ENCODE measurements at regions not wholly inside any gene's neighbourhood (a gene's known extent, or its start where the extent isn't known, plus 50 kb on each side); places are given as distances from the start of the nearest gene placed in this dataset.

- ATAC-seq (no peak), FAIRE-seq (no peak), DNase-seq (ENCODE audit: low spot score) (no peak)
- Histone ChIP-seq H3K27ac (ENCODE audit: extremely low read length, insufficient read depth, low read length) (no peak overlapping the region), H3K79me2 (ENCODE audit: insufficient read depth, low read length) (no peaks in the 10 kb centered on the region), H3K4me1 (ENCODE audit: insufficient read depth, low read length) (no peaks in the 10 kb centered on the region), H3K4me3 (replicated peaks in 1 of 3; ENCODE audit: insufficient read depth in 1 of 3, low read depth in 2 of 3, low read length in 3 of 3) (no peak overlapping the region), H3K36me3 (replicated peaks in 1 of 2; ENCODE audit: control insufficient read depth in 1 of 2, insufficient read depth in 2 of 2, low read length in 2 of 2) (no peaks in the 10 kb centered on the region), H3K27me3 (ENCODE audit: control insufficient read depth in 1 of 2, insufficient read depth in 2 of 2, low read length in 2 of 2) (no peaks in the 10 kb centered on the region), H4K20me1 (ENCODE audit: insufficient read depth, low read length) (no peaks in the 10 kb centered on the region), H3K9ac (ENCODE audit: insufficient read depth, low read depth, low read length) (no peak overlapping the region), H3K4me2 (ENCODE audit: low read depth, low read length) (no peak overlapping the region), H3K9me3 (ENCODE audit: low read length) (peaks cover 8% of the 10 kb centered on the region), H2AFZ (ENCODE audit: low read length) (no peak overlapping the region)
- no TSS peak for BruUV-seq (replicated peaks)
- TF ChIP-seq CTCF (CRISPR knock-in tag; IDR thresholded peaks at IDR 0.05) (no peak), ZFP37 (CRISPR knock-in tag; IDR thresholded peaks at IDR 0.05; ENCODE audit: borderline replicate concordance) (no peak), PRMT3 (CRISPR knock-in tag; IDR thresholded peaks at IDR 0.05; ENCODE audit: borderline replicate concordance, low read depth) (no peak), ZNF737 (CRISPR knock-in tag; IDR thresholded peaks at IDR 0.05; ENCODE audit: borderline replicate concordance) (no peak), ZC3H4 (CRISPR knock-in tag; IDR thresholded peaks at IDR 0.05; ENCODE audit: borderline replicate concordance) (no peak), ATF7-NPFF (CRISPR knock-in tag; IDR thresholded peaks at IDR 0.05; ENCODE audit: low read depth) (no peak), ZBTB3 (CRISPR knock-in tag; IDR thresholded peaks at IDR 0.05; ENCODE audit: borderline replicate concordance, low read depth) (no peak), ZNF280D (CRISPR knock-in tag; IDR thresholded peaks at IDR 0.05) (no peak), IKZF4 (CRISPR knock-in tag; IDR thresholded peaks at IDR 0.05; ENCODE audit: borderline replicate concordance, low read depth, not compliant biosample characterization) (no peak)
- TF ChIP-seq, protein P1, sequence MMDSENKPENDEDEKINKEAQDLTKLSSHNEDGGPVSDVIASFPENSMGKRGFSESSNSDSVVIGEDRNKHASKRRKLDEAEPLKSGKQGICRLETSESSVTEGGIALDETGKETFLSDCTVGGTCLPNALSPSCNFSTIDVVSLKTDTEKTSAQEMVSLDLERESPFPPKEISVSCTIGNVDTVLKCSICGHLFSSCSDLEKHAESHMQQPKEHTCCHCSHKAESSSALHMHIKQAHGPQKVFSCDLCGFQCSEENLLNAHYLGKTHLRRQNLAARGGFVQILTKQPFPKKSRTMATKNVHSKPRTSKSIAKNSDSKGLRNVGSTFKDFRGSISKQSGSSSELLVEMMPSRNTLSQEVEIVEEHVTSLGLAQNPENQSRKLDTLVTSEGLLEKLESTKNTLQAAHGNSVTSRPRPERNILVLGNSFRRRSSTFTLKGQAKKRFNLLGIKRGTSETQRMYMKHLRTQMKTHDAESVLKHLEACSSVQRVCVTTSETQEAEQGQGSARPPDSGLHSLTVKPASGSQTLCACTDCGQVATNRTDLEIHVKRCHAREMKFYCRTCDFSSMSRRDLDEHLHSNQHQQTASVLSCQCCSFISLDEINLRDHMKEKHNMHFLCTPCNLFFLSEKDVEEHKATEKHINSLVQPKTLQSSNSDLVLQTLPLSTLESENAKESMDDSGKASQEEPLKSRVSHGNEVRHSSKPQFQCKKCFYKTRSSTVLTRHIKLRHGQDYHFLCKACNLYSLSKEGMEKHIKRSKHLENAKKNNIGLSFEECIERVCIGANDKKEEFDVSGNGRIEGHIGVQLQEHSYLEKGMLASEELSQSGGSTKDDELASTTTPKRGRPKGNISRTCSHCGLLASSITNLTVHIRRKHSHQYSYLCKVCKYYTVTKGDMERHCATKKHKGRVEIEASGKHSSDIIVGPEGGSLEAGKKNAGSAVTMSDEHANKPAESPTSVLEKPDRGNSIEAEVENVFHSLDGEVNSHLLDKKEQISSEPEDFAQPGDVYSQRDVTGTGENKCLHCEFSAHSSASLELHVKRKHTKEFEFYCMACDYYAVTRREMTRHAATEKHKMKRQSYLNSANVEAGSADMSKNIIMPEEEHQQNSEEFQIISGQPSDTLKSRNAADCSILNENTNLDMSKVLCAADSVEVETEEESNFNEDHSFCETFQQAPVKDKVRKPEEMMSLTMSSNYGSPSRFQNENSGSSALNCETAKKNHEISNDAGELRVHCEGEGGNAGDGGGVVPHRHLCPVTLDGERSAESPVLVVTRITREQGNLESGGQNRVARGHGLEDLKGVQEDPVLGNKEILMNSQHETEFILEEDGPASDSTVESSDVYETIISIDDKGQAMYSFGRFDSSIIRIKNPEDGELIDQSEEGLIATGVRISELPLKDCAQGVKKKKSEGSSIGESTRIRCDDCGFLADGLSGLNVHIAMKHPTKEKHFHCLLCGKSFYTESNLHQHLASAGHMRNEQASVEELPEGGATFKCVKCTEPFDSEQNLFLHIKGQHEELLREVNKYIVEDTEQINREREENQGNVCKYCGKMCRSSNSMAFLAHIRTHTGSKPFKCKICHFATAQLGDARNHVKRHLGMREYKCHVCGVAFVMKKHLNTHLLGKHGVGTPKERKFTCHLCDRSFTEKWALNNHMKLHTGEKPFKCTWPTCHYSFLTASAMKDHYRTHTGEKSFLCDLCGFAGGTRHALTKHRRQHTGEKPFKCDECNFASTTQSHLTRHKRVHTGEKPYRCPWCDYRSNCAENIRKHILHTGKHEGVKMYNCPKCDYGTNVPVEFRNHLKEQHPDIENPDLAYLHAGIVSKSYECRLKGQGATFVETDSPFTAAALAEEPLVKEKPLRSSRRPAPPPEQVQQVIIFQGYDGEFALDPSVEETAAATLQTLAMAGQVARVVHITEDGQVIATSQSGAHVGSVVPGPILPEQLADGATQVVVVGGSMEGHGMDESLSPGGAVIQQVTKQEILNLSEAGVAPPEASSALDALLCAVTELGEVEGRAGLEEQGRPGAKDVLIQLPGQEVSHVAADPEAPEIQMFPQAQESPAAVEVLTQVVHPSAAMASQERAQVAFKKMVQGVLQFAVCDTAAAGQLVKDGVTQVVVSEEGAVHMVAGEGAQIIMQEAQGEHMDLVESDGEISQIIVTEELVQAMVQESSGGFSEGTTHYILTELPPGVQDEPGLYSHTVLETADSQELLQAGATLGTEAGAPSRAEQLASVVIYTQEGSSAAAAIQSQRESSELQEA (CRISPR knock-in tag; IDR thresholded peaks at IDR 0.05; ENCODE audit: not compliant biosample characterization), result no peak
- CTCF ChIA-PET (ENCODE audit: low intra/inter-chr PET ratio, low total read pairs), result no interaction called here
- intact Hi-C loops (cut with micrococcal nuclease; ENCODE audit: unreplicated experiment), result no loop called here
- POLR2A ChIA-PET, result no interaction called here
- in situ Hi-C loops (cut with HindIII; ENCODE audit: extremely low pct_ligation_motif_present, low pct_unique_long_range_greater_than_20kb), result no loop called here
These were observed 159.5 kb upstream of the PTBP2 start for GRCh38 chr1:96562094-96562493.
